GM21360 (cell line): ENCODE measurements at regions not wholly inside any gene's neighbourhood (a gene's known extent, or its start where the extent isn't known, plus 50 kb on each side); places are given as distances from the start of the nearest gene placed in this dataset.

Experiments
- ATAC-seq: cut with Tn5 transposase; IDR thresholded peaks from one replicate; pipeline ENCODE4 v1.9.1; 2021; ENCODE audit warnings: mild to moderate bottlenecking, moderate library complexity; ENCODE audit not compliant: unreplicated experiment

GRCh38 chr17:34110315-34110714 lies 144.8 kb upstream of the CCL2 start:
- no peak for ATAC-seq

GRCh38 chr17:34113089-34113488 lies 142.0 kb upstream of the CCL2 start:
- ATAC-seq, result no peak

- ATAC-seq, result no peak
Measured at GRCh38 chr17:34114174-34114573, 140.9 kb upstream of the CCL2 start.

GRCh38 chr17:34116306-34116705 lies 138.8 kb upstream of the CCL2 start:
- no peak for ATAC-seq

GRCh38 chr17:34117332-34117731 lies 137.8 kb upstream of the CCL2 start:
- ATAC-seq, result no peak

- ATAC-seq, result no peak
Measured at GRCh38 chr17:34117811-34118210, 137.3 kb upstream of the CCL2 start.

GRCh38 chr17:34118564-34118963 lies 136.5 kb upstream of the CCL2 start:
- no peak for ATAC-seq

GRCh38 chr17:34121311-34121710 lies 133.8 kb upstream of the CCL2 start:
- no peak for ATAC-seq

- no peak for ATAC-seq
Measured at GRCh38 chr17:34122515-34122914, 132.6 kb upstream of the CCL2 start.

- no peak for ATAC-seq
Measured at GRCh38 chr17:34125010-34125409, 130.1 kb upstream of the CCL2 start.

- ATAC-seq, result no peak
Measured at GRCh38 chr17:34125921-34126320, 129.2 kb upstream of the CCL2 start.

GRCh38 chr17:34126496-34126895 lies 128.6 kb upstream of the CCL2 start:
- no peak for ATAC-seq

- ATAC-seq, result no peak
Measured at GRCh38 chr17:34126965-34127364, 128.1 kb upstream of the CCL2 start.

- ATAC-seq, result no peak
Measured at GRCh38 chr17:34130544-34130943, 124.5 kb upstream of the CCL2 start.

- ATAC-seq, result no peak
Measured at GRCh38 chr17:34131386-34131785, 123.7 kb upstream of the CCL2 start.

- no peak for ATAC-seq
Measured at GRCh38 chr17:34133350-34133749, 121.7 kb upstream of the CCL2 start.

- no peak for ATAC-seq
Measured at GRCh38 chr17:34135841-34136240, 119.2 kb upstream of the CCL2 start.

GRCh38 chr17:34140006-34140405 lies 115.1 kb upstream of the CCL2 start:
- ATAC-seq, result no peak

GRCh38 chr17:34141590-34141989 lies 113.5 kb upstream of the CCL2 start:
- ATAC-seq, result no peak

- ATAC-seq, result no peak
Measured at GRCh38 chr17:34143430-34143829, 111.7 kb upstream of the CCL2 start.

GRCh38 chr17:34146440-34147043 lies 108.5 kb upstream of the CCL2 start:
- no peak for ATAC-seq

GRCh38 chr17:34151102-34151501 lies 104.0 kb upstream of the CCL2 start:
- no peak for ATAC-seq

- ATAC-seq, result no peak
Measured at GRCh38 chr17:34153991-34154390, 101.1 kb upstream of the CCL2 start.
